ES-I3 (cell line): ENCODE measurements at regions not wholly inside any gene's neighbourhood (a gene's known extent, or its start where the extent isn't known, plus 50 kb on each side); places are given as distances from the start of the nearest gene placed in this dataset.

Experiments used
- H3K36me3 ChIP-seq: 2 replicates; pipeline ENCODE4 v1.6.1; 2013; ENCODE audit warnings: mild to moderate bottlenecking, low read length, control low read depth, moderate library complexity; ENCODE audit not compliant: insufficient read depth
- H3K4me1 ChIP-seq: 2 replicates; pipeline ENCODE4 v1.6.1; 2013; ENCODE audit warnings: mild to moderate bottlenecking, control low read depth, low read length; ENCODE audit not compliant: insufficient read depth
- H3K9ac ChIP-seq: 2 replicates; pipeline ENCODE4 v1.6.1; 2013; ENCODE audit warnings: low read depth, mild to moderate bottlenecking, low read length, moderate library complexity
- H3K9me3 ChIP-seq: 2 replicates; pipeline ENCODE4 v1.6.1; 2013; ENCODE audit warnings: mild to moderate bottlenecking, low read length, moderate library complexity; ENCODE audit not compliant: control insufficient read depth, insufficient read depth

DNA sequence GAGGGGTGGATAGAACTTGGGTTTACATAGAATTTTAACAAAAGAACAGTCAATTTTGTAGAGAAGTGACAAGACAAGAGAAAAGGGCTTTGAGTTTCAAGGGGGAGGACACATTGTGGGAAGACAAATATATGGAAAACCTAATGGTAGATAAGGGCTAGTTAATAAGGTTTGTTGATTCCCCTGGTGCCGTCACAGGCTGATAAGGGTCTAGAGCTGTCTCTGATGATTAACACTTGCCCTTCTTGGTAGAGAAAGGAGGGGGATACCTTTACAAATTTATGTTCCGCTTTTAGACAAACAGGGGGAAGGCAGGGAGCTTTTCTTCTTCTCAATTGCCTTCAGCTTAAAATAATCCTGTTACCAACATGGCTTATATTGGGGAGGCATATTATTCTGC lies 124.3 kb downstream of the ETS2 start:
- no peaks in the 10 kb centered on the region; the same call in 1 of the 2 replicates for H3K4me1 ChIP-seq
- H3K9me3 ChIP-seq, result 0 out of 2 replicates have a peak, but pooled peaks cover 2% of the 10 kb centered on the region
- no peak overlapping the region for H3K9ac ChIP-seq
- no peaks in the 10 kb centered on the region for H3K36me3 ChIP-seq

DNA sequence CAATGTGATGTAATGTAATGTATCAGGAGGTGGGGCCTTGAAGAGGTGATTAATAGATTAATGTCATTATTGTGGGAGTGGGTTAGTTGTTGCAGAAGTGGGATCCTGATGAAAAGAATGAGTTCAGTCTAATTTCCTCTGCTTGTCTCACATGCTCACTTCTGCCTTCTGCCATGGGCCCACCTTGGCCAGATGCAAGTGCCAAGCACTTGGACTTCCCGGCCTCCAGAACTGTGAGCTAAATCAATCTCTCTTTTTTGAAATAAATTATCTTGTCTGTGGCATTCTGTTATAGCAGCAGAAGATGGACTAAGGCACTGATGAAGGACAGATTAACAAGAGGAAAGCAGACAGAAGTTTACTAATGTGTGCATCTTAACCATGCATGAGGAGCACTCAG lies 123.9 kb downstream of the ETS2 start:
- no peaks in the 10 kb centered on the region; the same call in 1 of the 2 replicates for H3K4me1 ChIP-seq
- no peaks in the 10 kb centered on the region for H3K36me3 ChIP-seq
- H3K9me3 ChIP-seq, result 0 out of 2 replicates have a peak, but pooled peaks cover 2% of the 10 kb centered on the region
- no peak overlapping the region for H3K9ac ChIP-seq

DNA sequence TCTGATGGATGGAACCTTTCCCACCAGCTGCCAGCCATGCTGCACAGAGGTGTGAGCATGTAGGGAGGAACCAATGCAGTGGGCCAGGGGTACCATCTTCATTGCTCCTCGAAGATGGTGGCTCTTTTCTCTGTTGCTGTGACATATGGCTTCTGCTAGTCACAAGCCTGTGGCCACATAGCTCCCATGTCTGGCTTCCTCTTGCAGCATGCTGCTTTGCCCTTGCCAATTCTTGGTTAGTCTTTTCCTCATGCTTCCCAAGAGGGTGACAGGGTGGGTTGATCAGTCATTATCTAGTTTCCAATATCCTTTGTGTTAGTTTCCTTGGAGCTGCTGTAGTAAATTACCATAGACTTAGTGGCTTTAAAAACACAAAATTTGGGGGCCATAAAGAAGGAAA lies 123.4 kb downstream of the ETS2 start:
- Histone ChIP-seq H3K4me1 (no peaks in the 10 kb centered on the region; the same call in 1 of the 2 replicates), H3K36me3 (no peaks in the 10 kb centered on the region), H3K9me3 (0 out of 2 replicates have a peak, but pooled peaks cover 2% of the 10 kb centered on the region), H3K9ac (no peak overlapping the region)

DNA sequence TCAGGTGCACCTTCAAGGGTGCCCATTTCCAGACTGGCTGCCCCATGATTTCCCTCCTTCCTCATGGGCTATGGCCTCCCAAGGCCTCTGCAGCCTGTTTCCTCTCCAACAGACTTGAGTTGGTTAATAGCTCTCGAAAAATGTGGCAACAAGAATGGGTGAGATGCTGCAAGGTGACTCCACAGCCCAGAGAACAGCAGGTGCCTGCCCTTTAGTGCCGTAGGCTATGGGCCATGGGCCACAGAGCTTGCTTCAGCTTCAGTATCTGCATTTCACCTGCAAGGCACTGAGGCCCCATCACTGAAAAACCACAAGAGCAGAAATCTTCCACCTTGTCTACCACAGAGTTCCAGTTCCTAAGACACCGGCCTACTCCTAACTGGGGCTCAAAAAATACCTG lies 122.0 kb downstream of the ETS2 start:
- Histone ChIP-seq H3K36me3 (no peaks in the 10 kb centered on the region), H3K9me3 (0 out of 2 replicates have a peak, but pooled peaks cover 2% of the 10 kb centered on the region), H3K4me1 (no peaks in the 10 kb centered on the region; the same call in 1 of the 2 replicates), H3K9ac (no peak overlapping the region)

DNA sequence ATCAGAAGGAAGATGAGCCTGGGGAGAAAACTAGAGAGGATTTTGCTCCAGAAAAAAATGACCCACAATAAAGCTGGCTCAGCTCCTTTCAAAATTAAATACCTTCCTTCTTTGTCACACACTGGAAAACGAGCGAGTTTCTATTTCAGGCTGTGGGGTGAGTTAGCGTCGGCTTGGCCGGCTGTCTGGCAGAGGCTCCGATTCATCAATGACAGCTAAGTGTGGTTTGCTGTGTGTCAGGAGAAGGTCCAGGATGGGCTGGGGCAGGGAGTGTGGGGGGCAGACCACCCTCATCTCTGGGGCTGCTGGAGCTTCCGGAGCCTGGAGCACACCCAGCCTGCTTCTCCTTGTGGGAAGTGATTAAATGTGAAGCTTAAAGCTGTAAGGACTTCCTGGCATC lies 120.2 kb downstream of the ETS2 start:
- Histone ChIP-seq H3K4me1 (no peaks in the 10 kb centered on the region; the same call in 1 of the 2 replicates), H3K36me3 (no peaks in the 10 kb centered on the region), H3K9me3 (0 out of 2 replicates have a peak, but pooled peaks cover 2% of the 10 kb centered on the region), H3K9ac (no peak overlapping the region)

DNA sequence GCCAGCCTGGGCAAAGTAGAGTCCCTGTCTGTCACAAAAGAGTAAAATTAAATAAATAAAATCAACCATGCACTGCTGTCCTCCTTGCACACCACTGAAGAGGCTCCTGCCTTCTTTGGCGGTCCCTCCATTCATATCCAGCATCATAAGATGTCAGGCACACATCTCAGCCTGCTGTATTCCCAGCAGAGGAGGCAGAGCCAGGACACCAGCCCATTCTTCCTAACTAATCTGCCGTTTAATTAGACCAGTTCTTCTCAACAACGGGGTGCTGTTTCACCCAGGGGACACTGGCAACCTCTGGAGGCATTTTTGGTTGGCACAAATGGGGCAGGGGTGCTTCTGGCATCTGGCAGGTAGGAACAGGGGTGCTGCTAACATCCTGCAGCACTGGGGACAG lies 119.7 kb downstream of the ETS2 start:
- Histone ChIP-seq H3K9ac (no peak overlapping the region), H3K9me3 (0 out of 2 replicates have a peak, but pooled peaks cover 2% of the 10 kb centered on the region), H3K4me1 (no peaks in the 10 kb centered on the region; the same call in 1 of the 2 replicates), H3K36me3 (no peaks in the 10 kb centered on the region)

DNA sequence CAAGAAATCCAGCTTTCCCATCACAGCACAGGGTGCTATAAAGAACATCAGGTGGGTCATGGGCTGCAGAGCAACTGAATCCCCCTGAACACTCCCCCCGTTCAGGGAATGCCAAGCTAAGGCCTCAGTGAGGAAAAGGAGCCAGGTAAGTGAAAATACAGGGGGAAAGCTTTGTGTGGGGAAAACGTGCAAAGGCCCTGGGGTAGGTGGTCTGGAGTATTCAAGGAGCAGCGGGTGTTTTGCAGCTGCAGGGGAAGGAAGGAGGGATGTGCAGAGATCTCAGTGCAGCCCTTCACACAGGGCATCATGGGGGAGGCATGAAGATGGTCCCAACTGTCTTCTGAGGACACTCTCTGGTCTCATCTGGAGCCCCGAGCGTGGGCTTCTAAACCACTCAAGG lies 119.2 kb downstream of the ETS2 start:
- Histone ChIP-seq H3K4me1 (no peaks in the 10 kb centered on the region; the same call in 1 of the 2 replicates), H3K9ac (no peak overlapping the region), H3K36me3 (no peaks in the 10 kb centered on the region), H3K9me3 (0 out of 2 replicates have a peak, but pooled peaks cover 2% of the 10 kb centered on the region)

DNA sequence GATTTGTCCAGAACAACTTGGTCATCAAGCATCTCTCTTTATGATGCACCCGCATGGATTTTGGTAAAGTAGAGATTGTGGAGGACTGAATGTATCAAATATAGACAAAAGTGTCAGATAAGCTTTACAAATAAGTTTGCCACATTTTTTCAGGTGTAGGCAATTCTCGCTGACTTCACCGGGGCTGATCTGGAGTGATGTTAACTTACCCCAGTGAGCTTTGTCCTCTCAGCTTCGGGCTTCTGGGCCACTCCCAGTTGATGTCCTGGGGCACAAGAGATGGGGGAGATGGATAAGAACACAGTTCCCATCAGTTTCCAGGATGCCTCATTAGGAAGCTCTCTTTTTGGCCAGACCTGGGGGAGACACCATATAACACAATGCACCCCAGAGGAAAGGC lies 117.7 kb downstream of the ETS2 start:
- Histone ChIP-seq H3K9ac (no peak overlapping the region), H3K4me1 (no peaks in the 10 kb centered on the region; the same call in 1 of the 2 replicates), H3K9me3 (no peaks in the 10 kb centered on the region), H3K36me3 (no peaks in the 10 kb centered on the region)

DNA sequence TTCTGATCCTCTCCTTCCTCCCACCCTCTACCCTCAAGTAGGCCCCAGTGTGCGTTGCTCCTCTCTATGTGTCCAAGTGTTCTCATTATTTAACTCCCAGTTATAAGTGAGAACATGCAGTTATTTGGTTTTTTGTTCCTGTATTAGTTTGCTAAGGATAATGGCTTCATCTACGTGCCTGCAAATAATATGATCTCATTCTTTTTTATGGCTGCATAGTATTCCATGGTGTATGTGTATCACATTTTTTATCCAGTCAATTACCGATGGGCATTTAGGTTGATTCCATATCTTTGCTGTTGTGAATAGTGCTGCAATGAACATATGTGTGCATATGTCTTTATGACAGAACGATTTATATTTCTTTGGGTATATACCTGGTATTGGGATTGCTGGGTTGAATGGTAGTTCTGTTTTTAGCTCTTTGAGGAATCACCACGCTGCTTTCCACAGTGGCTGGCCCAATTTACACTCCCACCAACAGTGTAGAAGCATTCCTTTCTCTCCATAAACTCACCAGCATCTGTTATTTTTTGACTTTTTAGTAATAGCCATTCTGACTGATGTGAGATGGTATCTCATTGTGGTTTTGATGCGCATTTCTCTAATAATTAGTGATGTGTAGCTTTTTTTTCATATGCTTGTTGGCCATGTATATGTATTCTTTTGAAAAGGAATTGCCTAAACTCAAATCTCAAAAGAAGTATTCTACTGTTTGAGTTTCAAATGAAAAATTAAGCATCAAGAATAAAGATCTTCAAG lies 116.9 kb downstream of the ETS2 start:
- Histone ChIP-seq H3K9ac (no peak overlapping the region), H3K4me1 (no peaks in the 10 kb centered on the region; the same call in 1 of the 2 replicates), H3K36me3 (no peaks in the 10 kb centered on the region), H3K9me3 (no peaks in the 10 kb centered on the region)

DNA sequence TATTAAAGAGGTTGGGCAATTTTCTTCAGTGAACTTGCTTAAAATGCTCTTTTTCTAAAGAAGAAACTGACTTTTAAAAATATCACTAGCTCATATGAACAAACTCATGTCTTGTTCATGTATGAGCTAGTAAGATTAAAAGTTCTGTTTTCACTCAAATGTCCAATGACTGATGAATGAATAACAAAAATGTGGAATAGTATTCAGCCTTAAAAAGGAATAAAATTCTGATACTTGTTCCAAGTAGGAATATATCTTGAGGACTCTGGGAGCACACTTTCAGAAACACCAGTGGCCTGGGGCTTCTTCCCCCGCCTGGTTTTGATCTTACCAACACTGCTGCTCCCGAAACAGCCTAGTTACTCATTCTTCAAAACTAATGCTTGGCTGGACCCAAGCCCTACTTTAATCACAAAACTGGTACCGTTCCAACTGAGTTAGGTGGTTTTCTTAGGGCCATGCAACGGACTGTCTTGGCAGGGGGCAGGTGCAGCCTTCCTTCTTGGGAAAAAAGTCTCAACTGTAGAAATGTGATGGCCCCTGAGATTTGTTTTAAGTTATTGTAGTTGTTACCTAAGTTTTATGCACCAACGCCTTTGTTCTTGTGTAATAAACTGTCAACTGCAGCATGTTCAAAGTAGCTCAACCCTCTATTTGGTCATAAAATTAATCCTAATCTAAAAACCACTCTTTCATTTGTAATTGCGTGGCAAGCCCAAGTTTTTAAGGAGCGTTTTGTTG lies 116.0 kb downstream of the ETS2 start:
- Histone ChIP-seq H3K36me3 (no peaks in the 10 kb centered on the region), H3K9ac (no peak overlapping the region), H3K4me1 (no peaks in the 10 kb centered on the region; the same call in 1 of the 2 replicates), H3K9me3 (no peaks in the 10 kb centered on the region)

DNA sequence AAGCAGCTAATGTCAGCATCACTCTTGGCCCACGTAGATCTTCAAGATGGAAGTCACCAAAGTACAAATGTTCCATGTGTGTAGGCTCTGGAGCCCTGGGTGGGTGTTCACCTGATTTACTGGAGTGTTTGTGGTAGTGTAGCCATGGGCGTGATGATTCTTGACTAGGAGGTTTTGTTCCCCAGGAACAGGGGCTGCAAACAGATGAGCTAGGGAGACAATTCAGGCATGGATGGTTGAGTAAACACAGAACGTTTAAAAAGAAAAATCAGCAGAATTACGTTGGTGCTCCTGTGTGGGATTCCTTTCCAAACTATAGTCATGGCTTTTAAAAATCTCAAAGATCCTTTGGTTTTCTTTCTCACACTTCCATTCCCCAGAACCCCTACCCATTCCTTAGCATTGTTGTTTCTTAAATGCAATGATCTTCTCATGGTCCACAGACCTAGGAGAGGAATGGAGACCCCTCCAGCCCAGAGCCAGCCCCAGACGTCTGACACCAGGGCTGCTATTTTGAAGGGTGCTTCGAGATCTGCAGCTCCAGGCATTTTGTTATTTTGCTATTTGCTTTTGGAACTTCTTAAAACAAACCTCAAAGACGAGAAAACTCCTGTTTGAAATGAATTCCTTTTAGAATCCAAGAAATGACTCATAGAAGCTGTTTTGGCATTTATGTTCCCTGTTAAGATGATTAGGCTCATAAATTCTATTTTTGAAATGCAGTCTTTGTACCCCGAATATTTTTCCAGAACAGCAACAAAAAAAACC lies 115.1 kb downstream of the ETS2 start:
- Histone ChIP-seq H3K9me3 (no peaks in the 10 kb centered on the region), H3K36me3 (no peaks in the 10 kb centered on the region), H3K4me1 (no peaks in the 10 kb centered on the region; the same call in 1 of the 2 replicates), H3K9ac (no peak overlapping the region)

DNA sequence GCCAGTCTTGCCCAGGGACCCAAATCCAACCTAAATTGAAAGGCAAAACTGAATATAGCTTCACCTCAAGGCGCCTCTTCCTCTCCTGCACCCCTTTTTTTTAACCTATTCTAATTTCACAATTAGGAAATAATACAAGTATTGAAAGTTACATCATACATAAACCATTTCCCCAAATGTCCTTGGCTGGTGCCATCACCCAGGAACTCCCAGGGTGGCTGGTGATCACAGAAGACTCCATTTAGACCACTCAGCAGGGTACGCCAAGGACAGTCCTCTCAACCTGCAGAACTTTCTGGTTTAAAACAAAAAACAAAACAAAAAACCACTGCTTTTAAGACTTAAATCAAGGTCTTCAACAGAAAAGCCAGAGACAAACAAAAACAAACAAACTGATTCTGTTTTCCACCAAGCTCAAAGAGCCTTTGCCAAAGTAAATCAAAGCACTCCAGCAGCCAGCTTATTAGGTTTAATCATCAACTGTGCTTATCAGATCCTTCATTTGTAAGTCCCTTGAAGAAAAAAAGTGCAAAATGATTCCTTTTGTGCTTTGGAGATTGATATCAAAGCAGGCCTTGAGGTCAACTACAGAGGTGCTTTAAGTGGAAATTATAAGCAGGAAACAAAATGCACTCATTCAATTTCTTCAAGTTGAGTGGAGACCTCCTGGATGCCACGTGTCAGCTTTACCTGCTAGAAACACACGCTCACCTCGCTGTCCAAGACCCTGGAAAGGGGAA lies 113.0 kb downstream of the ETS2 start:
- Histone ChIP-seq H3K9ac (no peak overlapping the region), H3K36me3 (no peaks in the 10 kb centered on the region), H3K4me1 (peaks cover 7% of the 10 kb centered on the region; the same call in 1 of the 2 replicates), H3K9me3 (no peaks in the 10 kb centered on the region)

DNA sequence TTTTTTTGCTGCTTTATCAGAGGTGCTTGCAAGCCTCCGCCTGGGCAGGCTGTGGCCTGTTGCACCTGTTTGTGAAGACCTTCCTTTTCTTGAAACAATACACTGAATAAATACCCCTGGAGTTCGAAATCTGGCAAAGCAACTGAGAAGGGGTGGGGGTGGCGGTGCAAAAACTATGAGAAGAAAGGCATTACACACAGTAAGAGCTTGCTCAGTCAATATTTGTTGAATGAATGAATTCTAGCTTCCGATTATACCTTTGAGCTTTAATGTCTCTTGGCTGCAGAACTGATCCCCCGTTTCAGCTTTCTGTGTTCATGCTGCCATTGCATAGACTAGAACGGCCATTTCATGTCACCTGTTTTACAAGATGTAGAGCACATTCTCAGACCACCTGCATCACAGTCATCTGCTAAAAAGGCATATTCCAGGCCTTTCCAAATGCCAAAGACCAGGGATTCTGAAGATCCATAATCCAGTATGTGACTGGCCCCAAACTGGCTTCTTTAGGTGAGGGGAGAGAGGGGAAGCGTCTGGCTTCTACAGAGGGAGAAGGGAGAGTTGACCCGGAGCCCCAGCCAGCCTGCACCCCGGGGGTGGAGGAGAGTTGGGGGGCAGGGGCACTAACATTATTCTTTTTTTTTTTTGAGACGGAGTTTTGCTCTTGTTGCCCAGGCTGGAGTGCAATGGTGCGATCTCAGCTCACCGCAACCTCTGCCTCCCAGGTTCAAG lies 111.5 kb downstream of the ETS2 start:
- no peaks in the 10 kb centered on the region for H3K36me3 ChIP-seq
- H3K9me3 ChIP-seq, result no peaks in the 10 kb centered on the region
- no peak overlapping the region for H3K9ac ChIP-seq
- peaks cover 7% of the 10 kb centered on the region; the same call in 1 of the 2 replicates for H3K4me1 ChIP-seq
